Esophagus mucosa (tissue), 1 donor: ENCODE measurements at regions not wholly inside any gene's neighbourhood (a gene's known extent, or its start where the extent isn't known, plus 50 kb on each side); places are given as distances from the start of the nearest gene placed in this dataset.
A peak's percentile ranks its signal among the peaks of the same experiment; 100 is the strongest.
"Not testable (repeated sequence)": the region's sequence is repeated elsewhere in the genome, so short reads cannot be mapped to it uniquely, and the experiment has no call there.

Experiments
- ATAC-seq: fragments of 200-7000 bp; cut with Tn5 transposase; one replicate; pipeline ENCODE4 v1.9.1; 2020
- donor health status: DM: yes; HTN: yes; CAD: no.

DNA sequence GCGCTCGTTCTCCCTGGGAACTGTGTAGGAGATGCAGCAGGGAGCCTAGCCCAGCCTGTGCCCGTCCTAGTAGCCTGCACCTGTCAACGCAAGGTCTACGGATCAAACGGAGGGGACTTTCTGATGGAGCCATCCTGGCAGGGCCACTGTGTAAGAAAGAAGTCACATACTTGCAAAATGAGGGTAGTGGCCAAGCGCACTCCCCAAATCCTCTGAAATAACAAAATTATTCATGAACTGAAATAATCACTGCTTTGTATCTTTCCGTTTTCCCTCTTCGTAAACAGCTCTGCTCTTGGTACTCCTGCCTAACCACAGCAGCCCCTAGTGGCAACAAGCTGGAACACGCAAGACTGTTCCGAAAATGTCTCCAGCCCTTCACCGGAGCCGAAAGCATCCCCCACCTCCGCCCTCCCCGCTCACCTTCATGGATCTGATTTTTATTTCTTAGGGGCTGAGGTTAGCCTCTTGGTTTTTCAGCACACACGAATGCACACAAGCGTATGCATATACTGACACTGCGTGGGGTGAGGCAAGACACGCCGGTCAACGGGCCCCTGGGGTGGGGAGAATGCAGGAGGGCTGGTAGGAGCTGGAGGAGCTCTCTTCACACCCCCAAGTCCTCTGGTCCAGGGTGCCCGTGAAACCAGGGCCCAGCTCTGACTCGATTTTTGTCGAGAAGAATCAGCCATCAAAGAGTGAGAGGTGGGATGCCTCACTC, 100.8 kb downstream of the ABCC12 start:
- ATAC-seq, result peak; percentile 61

DNA sequence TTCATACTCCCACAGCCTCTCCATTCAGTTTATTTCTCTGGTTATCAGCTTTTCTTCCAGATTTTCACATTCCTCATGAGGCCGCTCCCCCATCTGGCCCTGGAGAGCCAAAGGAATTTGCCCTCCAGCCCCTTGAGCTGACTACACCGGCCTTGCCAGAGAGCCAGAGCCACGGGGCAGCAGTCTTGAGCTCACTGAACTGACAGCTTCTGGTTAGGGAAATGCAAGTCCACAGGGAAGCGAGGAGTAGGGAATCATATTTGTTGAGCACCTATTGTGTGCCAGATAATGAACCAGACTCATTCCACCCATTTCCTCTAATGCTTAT, 102.4 kb downstream of the ABCC12 start:
- no peak for ATAC-seq

DNA sequence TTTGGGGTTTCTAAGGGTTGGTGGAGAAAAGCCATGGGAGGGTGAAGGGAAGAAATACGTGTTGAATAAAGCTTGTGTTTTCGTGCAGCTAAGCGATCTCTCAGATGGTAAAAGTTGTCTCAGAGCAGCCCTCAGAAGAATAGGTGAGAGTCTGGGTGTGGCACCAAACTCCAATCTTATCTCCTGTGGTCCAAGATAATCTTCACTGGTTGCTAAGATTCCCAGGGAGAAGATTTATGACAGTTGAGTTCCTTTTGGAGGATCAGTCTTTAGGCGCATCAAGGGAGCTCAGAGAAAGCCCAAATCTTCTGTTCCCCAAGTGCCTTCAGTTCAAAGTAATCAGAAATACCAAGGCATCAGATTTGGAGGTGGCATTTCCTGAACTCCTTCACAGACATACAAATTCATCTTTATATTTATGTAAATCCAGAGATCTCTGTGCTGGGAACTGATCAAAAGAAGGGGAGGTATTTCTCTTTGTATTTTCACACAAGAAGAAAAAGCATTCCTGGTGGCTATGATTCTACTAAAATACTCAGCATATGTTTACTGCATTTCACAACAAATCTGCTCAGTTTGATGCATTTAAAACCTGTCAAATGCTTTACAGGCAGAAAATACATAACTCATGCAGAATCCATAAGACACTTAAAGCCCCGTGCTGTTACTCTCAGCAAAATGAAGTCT, 102.9 kb downstream of the ABCC12 start:
- no peak for ATAC-seq

DNA sequence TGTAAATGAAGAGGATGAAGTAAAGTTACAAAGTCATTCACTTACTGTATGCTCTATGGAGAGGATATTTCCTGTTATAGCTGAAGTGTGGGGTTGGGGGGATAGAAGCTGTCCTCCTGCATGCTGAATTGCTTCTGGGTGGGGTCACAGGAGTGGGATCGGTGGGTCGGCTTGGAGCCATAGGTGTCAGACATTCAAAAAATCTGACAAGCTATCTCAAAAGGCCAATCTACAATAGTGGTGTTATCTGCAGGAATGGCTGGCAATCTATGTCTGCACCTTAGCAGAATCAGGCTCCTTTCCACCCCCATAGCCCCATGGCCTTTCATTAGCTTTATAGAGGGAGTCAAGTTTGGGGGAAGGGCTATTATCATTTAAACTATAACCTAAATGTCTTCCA, 104.9 kb downstream of the ABCC12 start:
- no peak for ATAC-seq

DNA sequence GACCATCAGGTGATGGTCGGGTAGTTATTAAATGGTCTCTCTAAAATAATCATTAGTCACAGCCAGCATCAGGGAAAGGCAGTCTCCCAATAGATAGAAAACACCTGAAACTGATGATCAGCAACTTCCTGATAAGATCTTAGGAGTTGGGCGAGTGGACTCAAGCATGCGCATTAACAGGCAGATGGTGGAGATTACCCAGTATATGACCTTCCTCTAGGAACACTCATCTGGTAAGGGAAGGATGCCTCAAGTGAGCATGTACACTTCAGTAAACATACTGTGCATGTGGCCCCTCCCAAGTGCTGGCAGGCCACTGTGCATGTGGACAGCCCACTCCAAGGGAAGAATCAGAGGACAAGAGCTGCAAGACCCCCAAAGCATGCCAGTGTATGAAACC, 105.9 kb downstream of the ABCC12 start:
- ATAC-seq, result no peak

DNA sequence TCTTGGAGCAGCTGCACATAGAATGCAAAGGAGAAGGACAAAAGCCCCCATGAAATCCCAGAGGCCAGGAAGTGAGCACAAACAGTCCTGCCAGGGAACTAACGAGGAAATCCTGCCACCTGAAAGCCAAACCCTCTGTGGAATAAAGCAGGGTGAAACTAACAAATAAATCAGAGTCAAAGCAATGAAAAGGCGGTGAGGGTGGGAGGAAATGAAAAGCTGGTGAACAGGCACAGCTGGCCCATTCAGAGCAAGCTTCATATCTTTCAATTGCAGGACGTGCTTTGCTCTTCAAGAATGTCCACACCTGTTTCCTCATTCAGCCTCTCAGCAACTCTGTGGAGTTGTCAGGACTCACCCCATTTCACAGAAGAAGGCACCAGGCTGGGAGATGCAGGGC, 108.1 kb downstream of the ABCC12 start:
- ATAC-seq, result no peak

DNA sequence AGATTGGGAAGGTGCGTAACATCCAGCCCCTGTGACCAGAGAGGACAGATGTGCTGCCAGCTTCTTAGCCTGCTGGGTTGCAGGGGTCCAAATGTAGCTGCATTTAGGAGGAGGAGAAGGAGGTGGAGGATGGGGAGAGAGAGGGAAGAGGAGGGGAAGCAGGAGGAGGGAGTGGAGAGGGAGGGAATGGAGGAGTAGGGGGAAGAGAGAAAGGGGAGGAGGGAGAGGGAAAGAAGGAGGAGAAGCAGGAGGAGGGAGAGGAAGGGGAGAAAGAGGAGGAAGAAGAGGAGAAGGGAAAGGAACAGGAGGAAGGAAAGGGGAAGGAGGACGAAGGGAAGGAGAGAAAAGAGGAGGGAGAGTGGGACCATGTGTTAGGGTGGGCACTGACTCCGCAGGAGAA, 108.6 kb downstream of the ABCC12 start:
- ATAC-seq, result no peak

DNA sequence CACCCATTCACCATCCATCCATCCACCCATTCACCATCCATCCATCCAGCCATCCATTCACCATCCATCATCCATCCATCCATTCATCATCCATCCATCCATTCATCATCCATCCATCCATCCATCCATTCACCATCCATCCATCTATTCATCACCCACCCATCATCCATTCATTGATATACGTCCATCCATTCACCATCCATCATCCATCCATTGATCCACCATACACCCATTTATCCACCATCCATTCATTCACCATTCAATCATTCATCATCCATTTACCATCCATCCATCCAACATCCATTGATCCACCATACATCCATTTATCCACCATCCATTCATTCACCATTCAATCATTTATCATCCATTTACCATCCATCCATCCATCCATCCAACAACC, 111.7 kb downstream of the ABCC12 start:
- ATAC-seq, result no peak

DNA sequence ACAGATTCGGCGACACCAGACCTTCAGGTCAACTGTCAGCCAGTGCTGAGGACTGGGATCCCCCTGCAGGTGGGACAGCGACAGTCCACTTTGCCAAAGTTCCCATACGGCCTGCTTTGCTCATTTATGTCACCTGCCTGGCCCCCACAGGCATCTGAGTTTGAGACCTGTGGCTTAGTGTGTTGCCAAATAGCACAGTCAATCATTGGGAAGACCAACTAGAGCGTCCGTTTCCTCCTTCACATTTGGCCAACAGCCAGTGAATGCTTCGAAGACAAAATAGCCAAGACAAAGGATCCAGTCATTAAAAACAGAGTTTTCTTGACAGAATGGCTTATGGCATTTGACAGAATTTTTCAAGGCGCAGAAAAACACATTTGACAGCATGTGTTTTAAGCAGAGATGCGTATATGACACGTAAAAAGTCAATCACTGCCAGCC, 113.8 kb downstream of the ABCC12 start:
- no peak for ATAC-seq

DNA sequence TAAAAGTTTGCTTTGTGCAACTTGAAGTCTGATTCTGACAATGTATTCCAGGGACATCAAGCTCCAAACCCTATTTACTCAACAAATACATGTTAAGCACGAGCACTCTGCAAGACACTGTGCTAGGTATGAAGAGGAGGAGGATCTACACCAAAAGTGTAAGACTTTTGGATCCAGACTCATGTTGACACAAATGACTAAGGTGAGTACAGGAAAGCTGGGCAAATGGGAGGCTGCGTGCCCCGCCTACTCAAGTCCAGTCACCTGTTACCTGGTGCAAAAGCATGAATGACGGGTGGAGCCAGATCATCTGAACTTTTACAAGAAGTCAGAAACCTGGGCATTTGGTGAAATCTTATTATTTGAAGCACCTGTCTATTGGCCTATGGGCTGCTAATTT, 120.7 kb downstream of the ABCC12 start:
- peak; percentile 54 for ATAC-seq

DNA sequence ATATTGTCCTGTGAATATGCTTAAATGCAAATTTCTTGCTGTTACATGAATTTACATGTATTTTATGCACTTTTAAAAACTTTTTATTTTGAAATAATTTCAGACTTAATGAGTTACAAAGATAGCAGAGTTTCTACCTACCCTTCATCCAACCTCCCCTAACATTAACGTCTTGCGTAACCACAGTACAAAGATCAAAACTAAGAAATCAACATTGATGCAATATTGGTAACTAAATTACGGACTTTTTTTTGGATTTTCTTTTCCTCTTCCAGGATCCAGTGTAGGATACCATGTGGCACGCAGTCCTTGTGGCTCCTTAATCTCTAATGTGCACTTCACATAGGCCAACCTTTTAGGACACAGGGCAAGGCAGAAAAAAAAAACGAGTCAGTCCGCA, 124.9 kb downstream of the ABCC12 start:
- ATAC-seq, result no peak

DNA sequence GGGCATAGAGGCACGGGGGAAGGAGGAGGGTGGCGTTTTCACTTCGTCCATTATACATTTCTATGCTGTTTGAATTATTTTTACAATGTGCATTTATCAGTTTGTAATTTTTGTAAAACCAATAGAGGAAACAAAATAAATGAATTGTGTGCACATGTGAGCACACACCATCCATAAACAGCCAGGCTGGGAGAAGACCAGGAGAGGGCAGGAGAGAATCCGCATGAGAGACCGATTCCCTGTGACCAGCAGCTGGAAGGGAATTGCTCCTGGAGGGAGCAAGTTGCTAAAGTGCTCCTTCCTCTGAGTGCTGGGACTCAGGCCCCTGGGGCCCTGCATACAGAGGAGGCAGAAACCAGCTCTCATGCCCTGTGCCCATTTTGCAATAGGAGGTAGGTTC, 126.0 kb downstream of the ABCC12 start:
- no peak for ATAC-seq

DNA sequence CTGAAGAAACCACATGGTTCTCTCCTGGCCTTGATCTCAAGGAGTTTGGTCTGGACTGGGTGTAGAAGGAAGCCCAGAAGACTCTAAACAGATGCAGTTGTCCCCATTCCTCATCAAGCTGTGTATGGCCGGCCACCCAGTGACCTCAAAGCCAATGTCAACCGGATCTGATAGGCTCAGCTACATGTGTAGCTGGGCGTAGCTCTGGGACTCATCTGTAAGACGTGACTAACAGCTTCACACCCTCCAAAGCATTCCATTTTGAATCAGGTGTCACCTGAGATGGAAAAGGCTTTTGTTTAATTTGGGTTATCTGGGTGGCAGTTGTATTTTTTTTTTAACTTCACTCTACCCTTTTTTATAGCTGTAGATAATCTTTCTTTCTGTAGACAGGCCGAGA, 130.4 kb downstream of the ABCC12 start:
- peak; percentile 55 for ATAC-seq

DNA sequence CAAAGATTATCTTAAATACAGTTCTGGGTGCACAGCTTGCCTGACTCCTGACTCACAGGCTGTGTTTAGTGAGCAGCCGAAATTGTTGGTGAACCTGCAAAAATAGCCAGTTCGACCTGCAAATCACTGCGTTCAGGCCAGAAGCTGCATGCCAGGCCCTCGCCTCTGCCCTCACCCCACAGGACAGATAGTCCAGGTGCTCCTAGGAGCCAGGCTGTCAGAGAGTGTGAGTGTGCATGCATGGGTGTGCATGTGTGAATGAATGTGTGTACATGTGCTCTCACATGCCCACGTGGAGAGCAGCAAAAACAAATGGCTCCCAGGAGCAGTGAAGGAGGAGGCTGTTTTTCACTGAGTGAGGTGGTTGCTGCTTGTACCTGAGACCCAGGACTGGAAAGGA, 131.8 kb downstream of the ABCC12 start:
- ATAC-seq, result no peak

DNA sequence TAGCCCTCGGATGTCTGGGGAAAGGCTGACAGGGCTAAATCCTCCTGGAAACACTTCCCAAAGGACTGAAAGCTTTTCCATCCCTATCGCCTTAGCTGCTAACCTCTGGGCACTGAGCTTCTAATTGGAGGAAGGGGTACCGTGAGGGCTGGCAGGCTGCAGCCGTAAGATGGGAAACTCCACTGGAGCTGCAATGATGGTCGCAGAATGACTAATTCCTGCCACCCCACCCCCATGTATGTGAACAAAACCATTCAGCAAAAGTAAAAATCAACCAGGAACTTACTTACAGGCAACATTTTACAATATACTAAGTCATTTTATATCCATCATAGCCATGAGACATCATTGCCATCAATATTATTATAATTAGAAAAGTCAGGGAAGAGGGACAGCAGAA, 133.3 kb downstream of the ABCC12 start:
- ATAC-seq, result no peak

DNA sequence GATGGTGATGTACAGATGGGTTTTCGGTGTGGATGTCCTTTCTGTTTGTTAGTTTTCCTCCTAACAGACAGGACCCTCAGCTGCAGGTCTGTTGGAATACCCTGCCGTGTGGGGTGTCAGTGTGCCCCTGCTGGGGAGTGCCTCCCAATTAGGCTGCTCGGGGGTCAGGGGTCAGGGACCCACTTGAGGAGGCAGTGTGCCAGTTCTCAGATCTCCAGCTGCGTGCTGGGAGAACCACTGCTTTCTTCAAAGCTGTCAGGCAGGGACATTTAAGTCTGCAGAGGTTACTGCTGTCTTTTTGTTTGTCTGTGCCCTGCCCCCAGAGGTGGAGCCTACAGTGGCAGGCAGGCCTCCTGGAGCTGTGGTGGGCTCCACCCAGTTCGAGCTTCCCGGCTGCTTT, 135.2 kb downstream of the ABCC12 start:
- not testable (repeated sequence) for ATAC-seq

DNA sequence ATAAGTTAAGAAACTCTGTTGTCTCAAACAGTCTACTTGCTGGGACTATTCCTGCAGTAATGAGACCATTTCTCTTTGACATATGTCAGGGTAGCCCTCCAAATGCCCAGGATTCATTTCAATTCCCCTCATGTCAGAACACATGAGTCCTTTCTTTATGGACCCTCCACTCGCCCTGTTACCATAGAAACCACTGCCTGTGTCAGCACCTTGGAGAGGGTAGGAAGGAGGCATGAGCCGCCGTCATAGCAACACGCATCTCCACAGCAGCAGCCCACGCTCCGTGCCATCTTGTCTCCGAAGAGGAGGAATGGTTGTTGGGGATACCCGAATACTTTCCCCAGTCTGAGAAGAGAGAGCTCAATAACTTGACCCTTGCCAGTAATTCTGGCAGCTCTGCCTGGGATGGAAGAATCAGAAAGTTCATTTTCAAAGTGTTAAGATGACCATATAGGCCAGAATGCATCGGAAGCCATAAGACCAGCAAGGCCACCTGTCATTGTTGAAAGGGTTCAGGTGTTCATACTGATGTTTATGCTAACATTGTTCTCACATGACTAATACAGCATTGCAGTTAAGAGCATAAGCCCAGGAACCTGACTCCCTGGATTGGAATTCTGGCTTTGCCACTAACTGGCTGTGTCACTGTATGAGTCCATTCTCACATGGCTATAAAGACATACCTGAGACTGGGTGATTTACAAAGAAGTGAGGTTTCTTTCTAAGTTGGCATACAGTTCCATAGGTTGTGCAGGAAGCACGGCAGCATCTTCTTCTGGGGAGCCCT, 141.3 kb downstream of the ABCC12 start:
- peak; percentile 81 for ATAC-seq

DNA sequence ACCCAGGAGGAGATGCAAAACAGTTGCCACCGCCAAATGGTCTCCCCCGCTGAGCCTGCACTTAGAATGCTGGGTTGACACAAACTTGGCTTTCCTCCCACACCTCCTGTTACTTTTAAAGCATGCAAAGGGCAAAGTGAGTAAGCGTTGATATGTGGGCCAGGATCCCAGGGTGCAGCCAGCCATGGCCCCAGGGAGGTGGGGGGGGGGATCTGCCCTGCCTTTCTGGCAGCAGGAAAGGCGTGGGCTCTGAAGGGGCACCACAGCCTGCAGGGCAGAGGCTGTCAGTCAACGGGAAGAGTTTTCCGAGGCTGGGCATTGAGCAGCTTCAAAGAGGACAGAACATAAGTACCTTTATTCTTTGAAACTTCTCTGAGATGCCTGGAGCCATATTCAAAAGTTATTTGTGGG, 142.3 kb downstream of the ABCC12 start:
- no peak for ATAC-seq

DNA sequence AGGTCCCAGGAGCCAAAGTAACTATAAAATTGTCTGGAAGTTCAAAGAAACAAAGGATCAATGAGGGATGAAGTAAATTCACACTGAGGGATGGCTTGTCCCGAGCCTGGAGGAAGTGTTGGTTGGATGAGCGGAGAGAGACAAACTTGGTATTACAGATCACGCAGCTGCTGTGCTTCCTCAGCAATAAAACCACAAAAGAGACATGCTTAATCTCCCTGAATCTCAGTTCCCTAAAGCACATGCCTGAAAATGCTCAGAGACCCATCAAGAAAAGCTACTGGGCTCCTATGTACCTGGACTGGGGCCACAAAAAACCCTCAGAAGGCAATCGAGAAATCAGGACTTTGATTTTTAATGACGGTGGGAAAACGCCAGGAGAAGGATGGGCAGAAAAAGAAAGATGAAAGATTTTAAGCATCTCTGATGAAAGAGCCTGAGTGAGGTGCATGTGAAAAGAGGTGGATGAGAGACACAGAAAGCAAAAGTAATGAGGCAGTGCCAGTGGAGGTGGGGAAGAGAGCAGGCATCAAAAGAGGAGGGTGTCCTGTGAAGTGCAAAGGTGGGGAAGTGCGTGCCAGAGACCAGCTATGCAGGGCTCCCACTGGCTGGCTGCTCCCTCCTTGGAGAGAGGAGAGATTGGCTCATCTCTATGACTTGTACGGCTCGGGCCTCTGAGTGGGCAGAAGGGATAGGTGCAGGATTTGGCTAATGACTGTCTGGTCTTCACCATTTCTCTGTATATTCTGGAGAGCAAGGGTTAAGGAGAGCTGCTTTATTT, 143.7 kb downstream of the ABCC12 start:
- ATAC-seq, result no peak

DNA sequence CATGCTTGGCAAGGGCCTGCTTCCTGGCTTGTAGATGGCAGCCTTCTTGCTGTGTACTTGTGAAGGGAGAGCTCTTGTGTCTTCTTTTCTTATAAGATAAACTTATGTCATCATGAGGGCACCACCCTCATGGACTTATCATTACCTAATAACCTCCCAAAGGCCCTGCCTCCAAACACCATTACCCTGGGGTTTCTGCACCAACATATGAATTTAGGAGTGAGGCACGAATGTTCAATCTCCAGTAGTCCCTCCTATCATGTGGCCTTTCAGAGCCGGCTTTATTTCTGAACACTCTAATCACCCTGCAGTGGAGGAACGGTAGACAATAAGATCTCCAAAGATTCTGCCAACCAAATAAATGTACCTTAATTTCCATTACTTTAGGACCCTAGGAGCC, 144.3 kb downstream of the ABCC12 start:
- no peak for ATAC-seq

DNA sequence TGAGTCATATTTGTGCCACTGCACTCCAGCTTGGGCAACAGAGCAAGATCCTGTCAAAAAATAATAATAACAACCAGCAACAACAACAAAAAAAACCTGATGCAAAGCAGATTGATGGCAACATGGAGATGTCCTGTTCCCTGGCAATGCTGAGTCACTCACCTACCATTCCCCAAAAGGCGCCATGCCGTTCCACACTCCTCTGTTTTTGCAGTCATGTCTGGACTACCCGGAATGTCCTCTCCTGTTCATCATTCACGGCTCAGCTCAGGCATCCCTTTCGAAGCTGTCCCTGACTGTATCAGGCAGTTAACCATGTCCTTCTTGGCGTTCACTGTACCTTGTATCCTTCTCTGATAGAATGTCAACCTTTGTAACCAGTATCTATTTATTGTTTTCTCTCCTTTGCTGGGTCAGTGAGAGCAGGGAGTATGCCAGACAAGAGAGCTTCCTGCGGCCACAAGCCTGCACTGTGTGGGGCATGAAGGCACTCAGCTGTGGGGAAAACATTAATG, 147.7 kb downstream of the ABCC12 start:
- no peak for ATAC-seq

DNA sequence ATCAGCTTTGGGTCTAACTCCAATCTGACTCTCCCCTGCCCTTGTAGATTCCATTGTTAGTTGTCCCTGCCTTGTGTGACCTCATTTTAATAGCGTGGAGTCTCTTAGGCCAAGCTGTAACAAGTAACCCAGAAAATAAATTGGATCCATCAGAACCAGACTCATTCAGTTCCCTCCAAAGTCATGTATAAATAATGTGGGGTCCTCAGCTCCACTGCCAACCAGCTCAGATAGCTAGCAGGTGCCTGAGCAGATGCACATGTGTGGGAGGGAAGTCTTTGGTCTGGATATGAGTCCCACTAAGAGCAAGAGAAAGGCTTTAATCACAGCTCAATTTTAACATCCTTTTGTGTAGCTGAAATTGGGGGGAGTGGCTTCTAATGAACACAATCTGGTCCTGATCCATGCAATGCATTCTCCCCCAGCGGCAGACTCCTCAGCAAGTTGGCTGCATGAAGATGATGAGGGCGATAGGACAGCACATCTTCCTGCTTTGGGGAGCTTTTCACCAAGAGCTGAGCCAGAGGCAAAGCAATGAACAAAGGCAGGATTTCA, 151.6 kb downstream of the ABCC12 start:
- no peak for ATAC-seq
